B cell (primary cell): ENCODE measurements at regions not wholly inside any gene's neighbourhood (a gene's known extent, or its start where the extent isn't known, plus 50 kb on each side); places are given as distances from the start of the nearest gene placed in this dataset.

ENCODE experiments used
- ATAC-seq: fragments of 200-7000 bp; cut with Tn5 transposase; one replicate; pipeline ENCODE4 v1.10.0; 2021; ENCODE audit warnings: low read depth, mild to moderate bottlenecking, moderate number of reproducible peaks, moderate library complexity
- CTCF ChIA-PET: fragments of 350-600 bp; sonication (Branson Sonifier 250); formaldehyde crosslinking; loops from one replicate; lab custom pipeline; 2021; ENCODE audit warnings: antibody characterized with exemption, inconsistent platforms; lab: Charles Lee
- POLR2A ChIA-PET: fragments of 350-600 bp; sonication (Branson Sonifier 250); formaldehyde crosslinking; loops from one replicate; lab custom pipeline; 2021; ENCODE audit warnings: antibody characterized with exemption; lab: Charles Lee
- DNase-seq: peaks from one replicate; pipeline ENCODE4 v3.0.0; 2013
- H2AFZ ChIP-seq: 2 replicates; pipeline ENCODE4 v1.6.1; 2012; ENCODE audit warnings: mild to moderate bottlenecking, low read depth, low read length; ENCODE audit not compliant: insufficient read depth, poor library complexity, severe bottlenecking
- H3K27ac ChIP-seq, 2 donors: 1 replicate in 1 of 2; 2 replicates in 1 of 2; pipeline ENCODE4 v1.5.1; 2012 to 2013; ENCODE audit warnings: low read length in 2 of 2, mild to moderate bottlenecking in 2 of 2, moderate library complexity in 1 of 2
- H3K27me3 ChIP-seq, 4 experiments: fragments of 200-600 bp in 1 of 4; sonication (generic) in 1 of 4; replicated peaks in 1 of 4; 1 replicate in 2 of 4; 2 replicates in 2 of 4; pipeline versions ENCODE4 v1.6.1 to v1.7.0; 2013 to 2016; ENCODE audit warnings: low read length in 3 of 4, mild to moderate bottlenecking in 2 of 4, mixed read lengths in 1 of 4, moderate library complexity in 1 of 4; ENCODE audit not compliant: insufficient read depth in 4 of 4, control insufficient read depth in 3 of 4; ENCODE audit errors: control extremely low read depth in 1 of 4
- H3K36me3 ChIP-seq, 2 experiments: replicated peaks in 1 of 2; 1 replicate in 1 of 2; 2 replicates in 1 of 2; pipeline versions ENCODE4 v1.6.1 to v1.7.1; 2013; ENCODE audit warnings: low read length in 1 of 2; ENCODE audit not compliant: insufficient read depth in 2 of 2, control insufficient read depth in 1 of 2; ENCODE audit errors: control extremely low read depth in 1 of 2, extremely low read depth in 1 of 2
- H3K4me1 ChIP-seq, 2 donors: fragments of 200-600 bp in 1 of 2; sonication (generic) in 1 of 2; 1 replicate in 1 of 2; 2 replicates in 1 of 2; pipeline versions ENCODE4 v1.5.1 to v1.6.1; 2013 to 2017; ENCODE audit warnings: low read length in 2 of 2; ENCODE audit not compliant: control insufficient read depth in 2 of 2, insufficient read depth in 2 of 2
- H3K4me2 ChIP-seq: replicated peaks from 2 replicates; pipeline ENCODE3; 2012; ENCODE audit warnings: mild to moderate bottlenecking, low read depth, low read length; ENCODE audit not compliant: poor library complexity, severe bottlenecking
- H3K4me3 ChIP-seq, 5 experiments: fragments of 200-600 bp in 1 of 5; sonication (generic) in 1 of 5; 1 replicate in 3 of 5; 2 replicates in 2 of 5; pipeline versions ENCODE4 v1.5.1 to v1.7.0; 2011 to 2016; ENCODE audit warnings: low read length in 4 of 5, mild to moderate bottlenecking in 4 of 5, low read depth in 2 of 5, control low read depth in 1 of 5, moderate library complexity in 1 of 5; ENCODE audit not compliant: insufficient read depth in 1 of 5; ENCODE audit errors: control extremely low read depth in 1 of 5, extremely low read depth in 1 of 5
- H3K79me2 ChIP-seq: fragments of 200-600 bp; sonication (generic); one replicate; pipeline ENCODE4 v1.6.0; 2016; ENCODE audit warnings: low read length; ENCODE audit not compliant: control insufficient read depth, insufficient read depth
- H3K9ac ChIP-seq: fragments of 200-600 bp; sonication (generic); 2 replicates; pipeline ENCODE4 v1.6.1; 2017; ENCODE audit warnings: mild to moderate bottlenecking, low read length, moderate library complexity
- H3K9me3 ChIP-seq, 3 donors: one replicate each; pipeline versions ENCODE4 v1.6.1 to v1.7.1; 2013; ENCODE audit warnings: low read length in 2 of 3; ENCODE audit not compliant: control insufficient read depth in 2 of 3, insufficient read depth in 1 of 3; ENCODE audit errors: control extremely low read depth in 1 of 3
- H4K20me1 ChIP-seq: 2 replicates; pipeline ENCODE4 v1.6.0; 2012; ENCODE audit warnings: mild to moderate bottlenecking, low read length; ENCODE audit not compliant: insufficient read depth, control insufficient read depth, poor library complexity, severe bottlenecking
- H3K27ac Mint-ChIP-seq: one replicate; pipeline ENCODE4 v1.8.0; 2021; ENCODE audit warnings: mixed read lengths
- H3K27me3 Mint-ChIP-seq: one replicate; pipeline ENCODE4 v1.8.0; 2021; ENCODE audit warnings: mixed read lengths
- H3K4me1 Mint-ChIP-seq: one replicate; pipeline ENCODE4 v1.8.0; 2021; ENCODE audit warnings: mixed read lengths
- H3K4me3 Mint-ChIP-seq: one replicate; pipeline ENCODE4 v1.8.0; 2021; ENCODE audit warnings: mixed read lengths
- H3K9me3 Mint-ChIP-seq: one replicate; pipeline ENCODE4 v1.8.0; 2022; ENCODE audit warnings: mixed read lengths; ENCODE audit not compliant: insufficient read depth
- EZH2 ChIP-seq: IDR thresholded peaks from 2 replicates; pipeline ENCODE4 v1.6.1; 2012; ENCODE audit warnings: borderline replicate concordance, low read depth, mild to moderate bottlenecking, moderate library complexity, low read length; ENCODE audit not compliant: insufficient read depth, poor library complexity, severe bottlenecking
- WGBS: methylation state at CpG from one replicate; pipeline ENCODE4 v1.1.5; 2013; ENCODE audit warnings: missing lambda C conversion rate; ENCODE audit not compliant: insufficient coverage; 5-methylcytosine and 5-hydroxymethylcytosine counted together
- intact Hi-C: fragments of 100-400 bp; cut with micrococcal nuclease; formaldehyde crosslinking; loops from one replicate; pipeline ENCODE4 v1.10.0; 2022
- TF ChIP-seq, protein P1 (sequence below): fragments of 200-600 bp; IDR thresholded peaks from one replicate; pipeline ENCODE4 v1.8.0; 2022; ENCODE audit warnings: antibody characterized with exemption, mild to moderate bottlenecking

DNA sequence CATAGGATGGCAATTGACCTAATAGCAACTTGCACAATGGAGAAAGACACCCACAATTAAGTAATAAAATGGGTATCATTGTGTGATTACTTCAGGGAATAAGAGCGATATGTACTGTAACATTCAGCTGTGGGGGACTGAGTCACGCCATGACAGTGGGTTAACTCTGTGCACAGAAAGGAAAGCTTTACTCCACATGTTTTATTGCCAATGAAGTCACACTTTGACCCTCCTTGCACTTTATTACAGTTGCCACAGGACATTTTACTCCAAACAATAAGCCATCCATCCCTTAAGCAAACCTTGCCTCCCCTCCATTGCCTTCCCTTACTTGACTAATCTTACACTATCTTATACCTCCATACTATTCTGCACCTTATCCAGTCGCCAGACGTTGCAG, 403.1 kb downstream of the VRK1 start:
- 87% methylated on average over 3 of the region's 4 CpGs for WGBS
- Mint-ChIP-seq H3K4me1 (no peaks in the 10 kb centered on the region), H3K27ac (no peak overlapping the region), H3K4me3 (no peak overlapping the region), H3K27me3 (peaks cover 16% of the 10 kb centered on the region), H3K9me3 (peaks cover 12% of the 10 kb centered on the region)
- no peak for DNase-seq
- ChIA-PET CTCF (no interaction called here), POLR2A (no interaction called here)
- Histone ChIP-seq H3K27ac (no peak overlapping the region), H3K4me2 (no peak overlapping the region), H3K9ac (no peak overlapping the region), H3K79me2 (no peaks in the 10 kb centered on the region), H3K4me3 (no peak overlapping the region), H3K9me3 (peaks cover 0 to 6% (median 5%) of the 10 kb centered on the region in 3 donors), H3K36me3 (no peaks in the 10 kb centered on the region), H4K20me1 (no peaks in the 10 kb centered on the region), H2AFZ (no peak overlapping the region), H3K4me1 (no peaks in the 10 kb centered on the region), H3K27me3 (peaks cover 0 to 8% (median 0%) of the 10 kb centered on the region in 4 experiments)
- intact Hi-C loops: no loop called here
- no peak for TF ChIP-seq EZH2
- TF ChIP-seq, protein P1, sequence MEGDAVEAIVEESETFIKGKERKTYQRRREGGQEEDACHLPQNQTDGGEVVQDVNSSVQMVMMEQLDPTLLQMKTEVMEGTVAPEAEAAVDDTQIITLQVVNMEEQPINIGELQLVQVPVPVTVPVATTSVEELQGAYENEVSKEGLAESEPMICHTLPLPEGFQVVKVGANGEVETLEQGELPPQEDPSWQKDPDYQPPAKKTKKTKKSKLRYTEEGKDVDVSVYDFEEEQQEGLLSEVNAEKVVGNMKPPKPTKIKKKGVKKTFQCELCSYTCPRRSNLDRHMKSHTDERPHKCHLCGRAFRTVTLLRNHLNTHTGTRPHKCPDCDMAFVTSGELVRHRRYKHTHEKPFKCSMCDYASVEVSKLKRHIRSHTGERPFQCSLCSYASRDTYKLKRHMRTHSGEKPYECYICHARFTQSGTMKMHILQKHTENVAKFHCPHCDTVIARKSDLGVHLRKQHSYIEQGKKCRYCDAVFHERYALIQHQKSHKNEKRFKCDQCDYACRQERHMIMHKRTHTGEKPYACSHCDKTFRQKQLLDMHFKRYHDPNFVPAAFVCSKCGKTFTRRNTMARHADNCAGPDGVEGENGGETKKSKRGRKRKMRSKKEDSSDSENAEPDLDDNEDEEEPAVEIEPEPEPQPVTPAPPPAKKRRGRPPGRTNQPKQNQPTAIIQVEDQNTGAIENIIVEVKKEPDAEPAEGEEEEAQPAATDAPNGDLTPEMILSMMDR: no peak
- ATAC-seq: no peak

DNA sequence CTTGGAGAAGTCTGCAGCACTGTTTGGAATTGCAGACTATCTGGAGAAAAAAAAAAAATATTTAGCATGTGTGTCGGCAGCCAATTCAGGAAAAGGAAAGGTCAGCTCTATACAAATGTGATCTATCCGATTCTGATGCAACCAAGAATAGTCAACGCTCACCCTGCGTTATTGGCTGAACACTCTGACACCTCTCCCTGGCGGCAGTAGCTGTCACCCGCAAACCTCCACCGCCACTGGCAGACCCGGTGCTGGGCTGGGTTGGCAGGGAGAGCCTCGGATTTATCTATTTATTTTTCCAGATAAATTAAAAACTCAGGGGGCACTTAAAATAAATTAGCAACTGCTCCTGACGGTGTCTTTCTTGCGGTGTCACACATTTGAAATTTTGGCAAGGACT, 409.7 kb downstream of the VRK1 start:
- DNase-seq (no peak), ATAC-seq (no peak)
- ChIA-PET CTCF (no interaction called here), POLR2A (no interaction called here)
- no peak overlapping the region for H3K27ac Mint-ChIP-seq
- peaks cover 0 to 3% (median 0%) of the 10 kb centered on the region in 4 experiments for H3K27me3 ChIP-seq
- 94% methylated on average over 10 of the region's 11 CpGs for WGBS
- H3K27me3 Mint-ChIP-seq: peaks cover 10% of the 10 kb centered on the region
- H3K4me3 Mint-ChIP-seq: no peak overlapping the region
- intact Hi-C loops: no loop called here
- H3K9me3 ChIP-seq: no peaks in the 10 kb centered on the region
- H3K36me3 ChIP-seq: no peaks in the 10 kb centered on the region
- no peak overlapping the region for H3K9ac ChIP-seq
- TF ChIP-seq, protein P1: no peak
- no peak for TF ChIP-seq EZH2
- H3K4me2 ChIP-seq: no peak overlapping the region
- H3K79me2 ChIP-seq: no peaks in the 10 kb centered on the region
- no peak overlapping the region for H3K27ac ChIP-seq
- H3K4me3 ChIP-seq: no peak overlapping the region
- H3K4me1 Mint-ChIP-seq: no peaks in the 10 kb centered on the region
- H3K4me1 ChIP-seq: no peaks in the 10 kb centered on the region
- no peaks in the 10 kb centered on the region for H4K20me1 ChIP-seq
- no peaks in the 10 kb centered on the region for H3K9me3 Mint-ChIP-seq
- no peak overlapping the region for H2AFZ ChIP-seq
